ENCODE measurements at regions not wholly inside any gene's neighbourhood (a gene's known extent, or its start where the extent isn't known, plus 50 kb on each side); places are given as distances from the start of the nearest gene placed in this dataset.

- Histone ChIP-seq H4K91ac (ENCODE audit: insufficient read length, low read depth, low read length) (no peak overlapping the region), H3K9ac (ENCODE audit: extremely low read depth, insufficient read length, low read length) (no peak overlapping the region), H2BK5ac (ENCODE audit: insufficient read length, low read length) (no peak overlapping the region), H3K4me2 (ENCODE audit: insufficient read depth, insufficient read length, low read length) (no peak overlapping the region), H3K79me1 (ENCODE audit: insufficient read depth, low read depth, low read length, poor library complexity, severe bottlenecking) (no peaks in the 10 kb centered on the region), H3K79me2 (ENCODE audit: insufficient read depth, low read length) (no peaks in the 10 kb centered on the region), H3K27ac (ENCODE audit: insufficient read length, low read depth, low read length) (no peak overlapping the region), H2BK120ac (ENCODE audit: low read depth, low read length, poor library complexity, severe bottlenecking) (no peak overlapping the region), H3K9me3 (ENCODE audit: control insufficient read depth, low read depth, low read length) (no peaks in the 10 kb centered on the region), H3K4ac (ENCODE audit: low read depth, low read length) (no peak overlapping the region), H3K4me1 (ENCODE audit: insufficient read depth, low read length) (no peaks in the 10 kb centered on the region), H2BK20ac (ENCODE audit: low read depth, low read length, poor library complexity, severe bottlenecking) (no peak overlapping the region), H2BK12ac (ENCODE audit: insufficient read length, low read depth, low read length) (no peak overlapping the region), H4K5ac (ENCODE audit: insufficient read length, low read depth, low read length) (no peak overlapping the region), H3K27me3 (ENCODE audit: insufficient read depth, low read length) (no peaks in the 10 kb centered on the region), H4K8ac (replicated peaks; ENCODE audit: insufficient read length, low read depth, low read length) (no peak overlapping the region), H3K23me2 (ENCODE audit: insufficient read length, low read depth, low read length, poor library complexity, severe bottlenecking) (no peaks in the 10 kb centered on the region), H4K20me1 (ENCODE audit: control insufficient read depth, insufficient read depth, insufficient read length) (no peaks in the 10 kb centered on the region), H2BK15ac (ENCODE audit: low read depth, low read length) (no peak overlapping the region), H3K18ac (ENCODE audit: insufficient read length, low read depth, low read length) (no peak overlapping the region), H2AFZ (ENCODE audit: low read length) (no peak overlapping the region), H3T11ph (ENCODE audit: low read length) (no peak overlapping the region), H3K23ac (ENCODE audit: insufficient read length, low read depth, low read length) (no peak overlapping the region), H3K56ac (ENCODE audit: insufficient read length, low read depth, low read length) (no peak overlapping the region), H2AK5ac (ENCODE audit: insufficient read length, low read length) (no peak overlapping the region), H3K14ac (ENCODE audit: insufficient read depth, low read length) (no peak overlapping the region)
- Mint-ChIP-seq H3K36me3 (ENCODE audit: insufficient read depth in 1 of 3, low read depth in 3 of 3) (peaks cover 0 to 9% (median 0%) of the 10 kb centered on the region in 3 experiments; a peak in 2 of 7 replicates), H3K27ac (no peak overlapping the region), H3K9me3 (peaks cover 3 to 4% of the 10 kb centered on the region in 2 experiments; a peak in 1 of 5 replicates), H3K4me3 (no peak overlapping the region), H3K4me1 (peaks cover 0 to 4% of the 10 kb centered on the region in 2 experiments; a peak in 2 of 4 replicates), H3K27me3 (ENCODE audit: low read depth) (no peaks in the 10 kb centered on the region)
- DNase-seq = no peak
- no peak for TF ChIP-seq CTCF (conservative IDR thresholded peaks at IDR 0.05)
Observed at GRCh38 chr18:28635530-28635929, 458.6 kb upstream of the CDH2 start.
